GM12892 (cell line): ENCODE measurements at regions not wholly inside any gene's neighbourhood (a gene's known extent, or its start where the extent isn't known, plus 50 kb on each side); places are given as distances from the start of the nearest gene placed in this dataset.

Experiments
- DNase-seq: peaks from one replicate; pipeline ENCODE4 v3.0.0; 2011; ENCODE audit not compliant: insufficient read length
- FAIRE-seq: peaks from 2 replicates; lab custom pipeline; 2011; peaks lifted over from hg19 to GRCh38; lab: Jason Lieb, UNC
- POLR2A ChIP-seq: IDR thresholded peaks from 2 replicates; pipeline ENCODE4 v1.6.1; 2011; ENCODE audit warnings: low read depth, low read length, control low read depth
- POLR2AphosphoS5 ChIP-seq: IDR thresholded peaks from 2 replicates; pipeline ENCODE4 v1.6.1; 2011; ENCODE audit warnings: low read depth, low read length, control low read depth
- TAF1 ChIP-seq: IDR thresholded peaks from 2 replicates; pipeline ENCODE4 v1.6.1; 2011; ENCODE audit warnings: low read depth, mild to moderate bottlenecking, control low read depth, low read length, borderline replicate concordance

- DNase-seq (no peak), FAIRE-seq (no peak)
- TF ChIP-seq TAF1 (no peak), POLR2A (no peak), POLR2AphosphoS5 (no peak)
Observed at GRCh38 chr2:23107327-23107941, 277.5 kb upstream of the KLHL29 start.

GRCh38 chr2:23111263-23111662, 273.7 kb upstream of the KLHL29 start:
- no peak for TF ChIP-seq POLR2AphosphoS5
- no peak for TF ChIP-seq TAF1
- TF ChIP-seq POLR2A: no peak
- FAIRE-seq (no peak), DNase-seq (no peak)

- DNase-seq (no peak), FAIRE-seq (no peak)
- TF ChIP-seq TAF1 (no peak), POLR2A (no peak)
Observed at GRCh38 chr2:23112517-23112916, 272.5 kb upstream of the KLHL29 start.

- no peak for DNase-seq
- no peak for FAIRE-seq
- TF ChIP-seq POLR2AphosphoS5 (no peak), POLR2A (no peak), TAF1 (no peak)
Observed at GRCh38 chr2:23114299-23114698, 270.7 kb upstream of the KLHL29 start.

GRCh38 chr2:23118313-23118712, 266.7 kb upstream of the KLHL29 start:
- DNase-seq (no peak), FAIRE-seq (no peak)
- TF ChIP-seq POLR2A (no peak), POLR2AphosphoS5 (no peak), TAF1 (no peak)

GRCh38 chr2:23118894-23119293, 266.1 kb upstream of the KLHL29 start:
- DNase-seq (no peak), FAIRE-seq (no peak)
- TF ChIP-seq TAF1 (no peak), POLR2AphosphoS5 (no peak), POLR2A (no peak)

GRCh38 chr2:23120161-23120560, 264.8 kb upstream of the KLHL29 start:
- TF ChIP-seq TAF1: no peak
- no peak for TF ChIP-seq POLR2A
- no peak for TF ChIP-seq POLR2AphosphoS5
- no peak for DNase-seq
- no peak for FAIRE-seq

- no peak for TF ChIP-seq POLR2AphosphoS5
- no peak for TF ChIP-seq POLR2A
- no peak for TF ChIP-seq TAF1
- DNase-seq (no peak), FAIRE-seq (no peak)
Observed at GRCh38 chr2:23121968-23122648, 262.9 kb upstream of the KLHL29 start.

GRCh38 chr2:23122681-23123215, 262.2 kb upstream of the KLHL29 start:
- TF ChIP-seq TAF1 (no peak), POLR2AphosphoS5 (no peak)
- DNase-seq: no peak
- FAIRE-seq: no peak

- no peak for FAIRE-seq
- TF ChIP-seq POLR2AphosphoS5: no peak
- no peak for TF ChIP-seq TAF1
- TF ChIP-seq POLR2A: no peak
Observed at GRCh38 chr2:23123686-23124085, 261.3 kb upstream of the KLHL29 start.

GRCh38 chr2:23124214-23124750, 260.7 kb upstream of the KLHL29 start:
- TF ChIP-seq POLR2A: no peak
- no peak for TF ChIP-seq TAF1
- no peak for TF ChIP-seq POLR2AphosphoS5
- DNase-seq: no peak
- no peak for FAIRE-seq

More at GRCh38 chr2:23123686-23124085, 261.3 kb upstream of the KLHL29 start:
- DNase-seq: no peak

- no peak for FAIRE-seq
- DNase-seq: no peak
Observed at GRCh38 chr2:23127465-23127864, 257.5 kb upstream of the KLHL29 start.

GRCh38 chr2:23128684-23129292, 256.2 kb upstream of the KLHL29 start:
- TF ChIP-seq POLR2AphosphoS5: no peak
- FAIRE-seq (no peak), DNase-seq (no peak)

More at GRCh38 chr2:23127465-23127864, 257.5 kb upstream of the KLHL29 start:
- TF ChIP-seq TAF1 (no peak), POLR2A (no peak), POLR2AphosphoS5 (no peak)

GRCh38 chr2:23131066-23131575, 253.9 kb upstream of the KLHL29 start:
- FAIRE-seq: no peak
- TF ChIP-seq POLR2AphosphoS5: no peak
- no peak for TF ChIP-seq POLR2A
- TF ChIP-seq TAF1: no peak

More at GRCh38 chr2:23131066-23131575, 253.9 kb upstream of the KLHL29 start:
- no peak for DNase-seq
